ENCODE measurements at regions not wholly inside any gene's neighbourhood (a gene's known extent, or its start where the extent isn't known, plus 50 kb on each side); places are given as distances from the start of the nearest gene placed in this dataset.

GRCh38 chr3:162769564-162769963 is 1273.0 kb downstream of the OTOL1 start:
- Mint-ChIP-seq H3K4me1 (ENCODE audit: unreplicated experiment) (peaks cover 2% of the 10 kb centered on the region), H3K9me3 (ENCODE audit: unreplicated experiment) (no peaks in the 10 kb centered on the region)
- TF ChIP-seq, protein P1, sequence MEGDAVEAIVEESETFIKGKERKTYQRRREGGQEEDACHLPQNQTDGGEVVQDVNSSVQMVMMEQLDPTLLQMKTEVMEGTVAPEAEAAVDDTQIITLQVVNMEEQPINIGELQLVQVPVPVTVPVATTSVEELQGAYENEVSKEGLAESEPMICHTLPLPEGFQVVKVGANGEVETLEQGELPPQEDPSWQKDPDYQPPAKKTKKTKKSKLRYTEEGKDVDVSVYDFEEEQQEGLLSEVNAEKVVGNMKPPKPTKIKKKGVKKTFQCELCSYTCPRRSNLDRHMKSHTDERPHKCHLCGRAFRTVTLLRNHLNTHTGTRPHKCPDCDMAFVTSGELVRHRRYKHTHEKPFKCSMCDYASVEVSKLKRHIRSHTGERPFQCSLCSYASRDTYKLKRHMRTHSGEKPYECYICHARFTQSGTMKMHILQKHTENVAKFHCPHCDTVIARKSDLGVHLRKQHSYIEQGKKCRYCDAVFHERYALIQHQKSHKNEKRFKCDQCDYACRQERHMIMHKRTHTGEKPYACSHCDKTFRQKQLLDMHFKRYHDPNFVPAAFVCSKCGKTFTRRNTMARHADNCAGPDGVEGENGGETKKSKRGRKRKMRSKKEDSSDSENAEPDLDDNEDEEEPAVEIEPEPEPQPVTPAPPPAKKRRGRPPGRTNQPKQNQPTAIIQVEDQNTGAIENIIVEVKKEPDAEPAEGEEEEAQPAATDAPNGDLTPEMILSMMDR (IDR thresholded peaks at IDR 0.05; ENCODE audit: unreplicated experiment), result no peak

GRCh38 chr3:162770551-162770950 is 1273.9 kb downstream of the OTOL1 start:
- Mint-ChIP-seq H3K36me3 (ENCODE audit: low read depth, unreplicated experiment) (peaks cover 6% of the 10 kb centered on the region), H3K9me3 (ENCODE audit: unreplicated experiment) (no peaks in the 10 kb centered on the region), H3K4me1 (ENCODE audit: unreplicated experiment) (peaks cover 5% of the 10 kb centered on the region), H3K4me3 (ENCODE audit: unreplicated experiment) (no peak overlapping the region), H3K27me3 (ENCODE audit: unreplicated experiment) (no peaks in the 10 kb centered on the region), H3K27ac (ENCODE audit: unreplicated experiment) (no peak overlapping the region)
- no peak for DNase-seq (ENCODE audit: low spot score)
- TF ChIP-seq, protein P1 (IDR thresholded peaks at IDR 0.05; ENCODE audit: unreplicated experiment), result no peak

More at GRCh38 chr3:162769564-162769963, 1273.0 kb downstream of the OTOL1 start:
- H3K4me3 Mint-ChIP-seq (ENCODE audit: unreplicated experiment), result no peak overlapping the region
- H3K36me3 Mint-ChIP-seq (ENCODE audit: low read depth, unreplicated experiment), result peaks cover 6% of the 10 kb centered on the region
- H3K27ac Mint-ChIP-seq (ENCODE audit: unreplicated experiment), result no peak overlapping the region
- H3K27me3 Mint-ChIP-seq (ENCODE audit: unreplicated experiment), result no peaks in the 10 kb centered on the region
- DNase-seq (ENCODE audit: low spot score), result no peak

- peaks cover 5% of the 10 kb centered on the region for H3K4me1 Mint-ChIP-seq (ENCODE audit: unreplicated experiment)
- no peak overlapping the region for H3K27ac Mint-ChIP-seq (ENCODE audit: unreplicated experiment)
- H3K9me3 Mint-ChIP-seq (ENCODE audit: unreplicated experiment), result no peaks in the 10 kb centered on the region
- H3K36me3 Mint-ChIP-seq (ENCODE audit: low read depth, unreplicated experiment), result no peaks in the 10 kb centered on the region
- TF ChIP-seq, protein P1 (IDR thresholded peaks at IDR 0.05; ENCODE audit: unreplicated experiment), result no peak
- no peak for DNase-seq (ENCODE audit: low spot score)
- H3K27me3 Mint-ChIP-seq (ENCODE audit: unreplicated experiment), result no peaks in the 10 kb centered on the region
- no peak overlapping the region for H3K4me3 Mint-ChIP-seq (ENCODE audit: unreplicated experiment)
Observed at GRCh38 chr3:162774613-162775100, 1278.0 kb downstream of the OTOL1 start.

DNA sequence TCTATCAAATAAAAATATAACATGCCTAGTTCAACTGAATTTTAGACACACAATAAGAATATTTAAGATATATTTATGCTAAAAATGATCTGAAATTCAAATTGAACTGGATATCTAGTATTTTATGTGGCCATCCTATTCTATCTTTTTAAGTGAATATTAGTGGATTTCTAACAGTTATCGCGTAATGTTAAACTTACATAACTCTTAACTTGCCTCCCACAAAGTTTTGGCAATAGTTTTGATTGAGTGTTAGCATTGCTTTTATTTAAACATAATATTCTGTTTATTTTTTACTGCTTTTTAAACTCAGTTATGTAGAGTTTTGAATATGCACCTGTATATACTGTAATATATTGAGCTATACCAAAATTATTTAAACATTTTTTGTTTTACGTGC is 1279.5 kb downstream of the OTOL1 start:
- H3K9me3 Mint-ChIP-seq (ENCODE audit: unreplicated experiment), result no peaks in the 10 kb centered on the region
- DNase-seq (ENCODE audit: low spot score), result no peak
- no peaks in the 10 kb centered on the region for H3K36me3 Mint-ChIP-seq (ENCODE audit: low read depth, unreplicated experiment)
- no peak overlapping the region for H3K27ac Mint-ChIP-seq (ENCODE audit: unreplicated experiment)
- no peaks in the 10 kb centered on the region for H3K27me3 Mint-ChIP-seq (ENCODE audit: unreplicated experiment)
- TF ChIP-seq, protein P1 (IDR thresholded peaks at IDR 0.05; ENCODE audit: unreplicated experiment), result no peak
- H3K4me1 Mint-ChIP-seq (ENCODE audit: unreplicated experiment), result peaks cover 5% of the 10 kb centered on the region
- H3K4me3 Mint-ChIP-seq (ENCODE audit: unreplicated experiment), result no peak overlapping the region

- Mint-ChIP-seq H3K9me3 (ENCODE audit: unreplicated experiment) (no peaks in the 10 kb centered on the region), H3K4me3 (ENCODE audit: unreplicated experiment) (no peak overlapping the region), H3K4me1 (ENCODE audit: unreplicated experiment) (peaks cover 5% of the 10 kb centered on the region), H3K27me3 (ENCODE audit: unreplicated experiment) (no peaks in the 10 kb centered on the region), H3K36me3 (ENCODE audit: low read depth, unreplicated experiment) (no peaks in the 10 kb centered on the region), H3K27ac (ENCODE audit: unreplicated experiment) (no peak overlapping the region)
- TF ChIP-seq, protein P1 (IDR thresholded peaks at IDR 0.05; ENCODE audit: unreplicated experiment), result no peak
- no peak for DNase-seq (ENCODE audit: low spot score)
Observed at GRCh38 chr3:162777118-162777517, 1280.5 kb downstream of the OTOL1 start.
